ENCODE measurements at regions not wholly inside any gene's neighbourhood (a gene's known extent, or its start where the extent isn't known, plus 50 kb on each side); places are given as distances from the start of the nearest gene placed in this dataset.
"Not testable (repeated sequence)": the region's sequence is repeated elsewhere in the genome, so short reads cannot be mapped to it uniquely, and the experiment has no call there.

DNA sequence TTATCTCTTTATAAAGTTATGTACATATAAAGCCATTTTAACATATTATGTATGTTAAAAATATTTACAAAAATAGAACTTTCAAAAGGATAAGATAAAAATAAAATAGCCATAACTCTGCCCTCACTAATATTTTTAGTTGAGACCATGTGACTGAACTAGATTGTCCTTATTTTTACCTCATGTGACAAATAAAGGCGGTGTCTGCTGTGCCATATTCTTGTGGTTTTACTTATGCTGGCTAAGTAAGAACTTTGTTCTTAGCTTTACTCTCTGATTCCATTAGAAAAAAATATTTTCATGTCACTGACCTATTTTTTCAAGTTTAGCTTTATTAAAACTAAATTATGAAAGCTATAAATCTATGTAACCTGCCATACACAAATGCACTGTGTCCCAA, 135.6 kb upstream of the TSC22D1 start:
- no peak for TF ChIP-seq RAD21 (IDR thresholded peaks at IDR 0.05)
- no peak for TF ChIP-seq ZBTB33 (IDR thresholded peaks at IDR 0.05)
- TF ChIP-seq HNF4G (IDR thresholded peaks at IDR 0.05) = no peak
- TF ChIP-seq SP1 (IDR thresholded peaks at IDR 0.05) = no peak
- no peak for TF ChIP-seq JUND (IDR thresholded peaks at IDR 0.05)
- TF ChIP-seq EGR1 (IDR thresholded peaks at IDR 0.05; ENCODE audit: low read depth in 2 of 2) = no peak
- Histone ChIP-seq H3K4me1 (ENCODE audit: control insufficient read depth in 4 of 4, insufficient read depth in 4 of 4, low read length in 3 of 4) (no peaks in the 10 kb centered on the region), H3K36me3 (ENCODE audit: control insufficient read depth in 4 of 4, insufficient read depth in 3 of 4, low read depth in 1 of 4, low read length in 3 of 4) (no peaks in the 10 kb centered on the region), H3K27ac (ENCODE audit: low read depth in 1 of 2, low read length in 2 of 2) (no peak overlapping the region), H3K4me3 (ENCODE audit: low read depth in 1 of 3, low read length in 3 of 3) (no peak overlapping the region), H3K27me3 (ENCODE audit: control insufficient read depth in 4 of 4, insufficient read depth in 4 of 4, low read length in 3 of 4) (no peaks in the 10 kb centered on the region), H3K9ac (ENCODE audit: low read depth in 1 of 2, low read length in 2 of 2) (no peak overlapping the region), H3K9me3 (ENCODE audit: control insufficient read depth in 4 of 4, low read length in 3 of 4) (peaks cover 0 to 2% (median under 1%) of the 10 kb centered on the region in 4 donors)
- no peak for DNase-seq (ENCODE audit: low spot score)
- WGBS = 95% methylated on average over 1 of the region's 1 CpG

GRCh38 chr13:44710576-44710975, 134.4 kb upstream of the TSC22D1 start:
- WGBS = 76% methylated on average over 2 of the region's 2 CpGs
- no peak for DNase-seq (ENCODE audit: low spot score)
- H3K27ac ChIP-seq (ENCODE audit: low read depth in 1 of 2, low read length in 2 of 2) = no peak overlapping the region
- no peak overlapping the region for H3K9ac ChIP-seq (ENCODE audit: low read depth in 1 of 2, low read length in 2 of 2)
- H3K4me1 ChIP-seq (ENCODE audit: control insufficient read depth in 4 of 4, insufficient read depth in 4 of 4, low read length in 3 of 4) = no peaks in the 10 kb centered on the region
- no peaks in the 10 kb centered on the region for H3K36me3 ChIP-seq (ENCODE audit: control insufficient read depth in 4 of 4, insufficient read depth in 3 of 4, low read depth in 1 of 4, low read length in 3 of 4)
- H3K9me3 ChIP-seq (ENCODE audit: control insufficient read depth in 4 of 4, low read length in 3 of 4) = peaks cover 0 to 2% (median under 1%) of the 10 kb centered on the region in 4 donors
- H3K27me3 ChIP-seq (ENCODE audit: control insufficient read depth in 4 of 4, insufficient read depth in 4 of 4, low read length in 3 of 4) = no peaks in the 10 kb centered on the region
- H3K4me3 ChIP-seq (ENCODE audit: low read depth in 1 of 3, low read length in 3 of 3) = no peak overlapping the region
- no peak for TF ChIP-seq HNF4G (IDR thresholded peaks at IDR 0.05)
- TF ChIP-seq ZBTB33 (IDR thresholded peaks at IDR 0.05) = no peak
- TF ChIP-seq, protein P1, sequence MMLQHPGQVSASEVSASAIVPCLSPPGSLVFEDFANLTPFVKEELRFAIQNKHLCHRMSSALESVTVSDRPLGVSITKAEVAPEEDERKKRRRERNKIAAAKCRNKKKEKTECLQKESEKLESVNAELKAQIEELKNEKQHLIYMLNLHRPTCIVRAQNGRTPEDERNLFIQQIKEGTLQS (IDR thresholded peaks at IDR 0.05) = no peak
- no peak for TF ChIP-seq NR2F2 (IDR thresholded peaks at IDR 0.05)

DNA sequence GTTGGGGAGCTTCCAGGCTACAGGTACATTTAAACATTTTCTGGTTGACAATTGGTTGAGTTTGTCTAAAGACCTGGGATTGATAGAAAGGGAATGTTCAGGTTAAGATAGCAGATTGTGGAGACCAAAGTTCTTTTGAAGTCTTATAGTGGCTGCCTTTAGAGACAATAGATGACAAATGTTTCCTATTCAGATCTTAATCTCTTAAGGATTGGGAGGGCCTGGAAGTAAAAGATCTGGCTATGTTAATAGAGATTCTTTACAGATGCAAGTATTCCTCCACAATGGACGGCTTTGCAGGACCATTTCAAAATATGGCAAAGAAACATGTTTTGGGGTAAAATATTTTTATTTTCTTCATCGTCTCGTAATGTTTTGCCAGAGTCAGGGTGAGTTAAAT, 128.7 kb upstream of the TSC22D1 start:
- not testable (repeated sequence) for H3K9ac ChIP-seq (ENCODE audit: low read depth in 1 of 2, low read length in 2 of 2); H3K9me3 ChIP-seq (ENCODE audit: control insufficient read depth in 4 of 4, low read length in 3 of 4); H3K27me3 ChIP-seq (ENCODE audit: control insufficient read depth in 4 of 4, insufficient read depth in 4 of 4, low read length in 3 of 4); H3K4me1 ChIP-seq (ENCODE audit: control insufficient read depth in 4 of 4, insufficient read depth in 4 of 4, low read length in 3 of 4); H3K4me3 ChIP-seq (ENCODE audit: low read depth in 1 of 3, low read length in 3 of 3); H3K36me3 ChIP-seq (ENCODE audit: control insufficient read depth in 4 of 4, insufficient read depth in 3 of 4, low read depth in 1 of 4, low read length in 3 of 4); H3K27ac ChIP-seq (ENCODE audit: low read depth in 1 of 2, low read length in 2 of 2); DNase-seq (ENCODE audit: low spot score)
- WGBS = 89% methylated on average over 3 of the region's 3 CpGs

DNA sequence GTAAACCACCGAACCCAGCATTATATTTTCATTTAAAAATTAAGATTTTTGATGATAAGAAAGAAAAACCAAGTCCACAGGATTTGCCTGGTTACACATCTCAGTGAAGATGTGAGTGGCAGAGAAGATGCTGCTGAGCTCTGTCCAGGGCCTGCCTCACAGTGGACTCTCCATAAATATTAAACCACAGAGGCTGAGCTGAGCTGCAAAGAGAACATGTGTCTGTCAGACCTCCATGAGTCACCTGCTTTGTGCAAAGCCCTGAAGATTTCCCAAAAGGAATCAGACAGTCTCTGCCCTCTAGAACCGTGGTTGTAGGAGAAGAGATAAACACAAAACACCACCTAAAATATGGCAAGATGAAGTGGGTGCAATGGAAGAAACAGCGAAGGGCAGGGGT, 127.2 kb upstream of the TSC22D1 start:
- Histone ChIP-seq H3K9me3 (ENCODE audit: control insufficient read depth in 4 of 4, low read length in 3 of 4) (peaks cover 0 to 2% (median under 1%) of the 10 kb centered on the region in 4 donors), H3K27me3 (ENCODE audit: control insufficient read depth in 4 of 4, insufficient read depth in 4 of 4, low read length in 3 of 4) (peaks cover 0 to 2% (median 0%) of the 10 kb centered on the region in 4 donors), H3K9ac (ENCODE audit: low read depth in 1 of 2, low read length in 2 of 2) (no peak overlapping the region), H3K4me1 (ENCODE audit: control insufficient read depth in 4 of 4, insufficient read depth in 4 of 4, low read length in 3 of 4) (no peaks in the 10 kb centered on the region), H3K36me3 (ENCODE audit: control insufficient read depth in 4 of 4, insufficient read depth in 3 of 4, low read depth in 1 of 4, low read length in 3 of 4) (no peaks in the 10 kb centered on the region), H3K4me3 (ENCODE audit: low read depth in 1 of 3, low read length in 3 of 3) (no peak overlapping the region), H3K27ac (ENCODE audit: low read depth in 1 of 2, low read length in 2 of 2) (no peak overlapping the region)
- no peak for DNase-seq (ENCODE audit: low spot score)
- TF ChIP-seq FOXA2 (IDR thresholded peaks at IDR 0.05) (no peak), NR2F2 (IDR thresholded peaks at IDR 0.05) (no peak), HNF4G (IDR thresholded peaks at IDR 0.05) (no peak), TAF1 (conservative IDR thresholded peaks at IDR 0.05) (no peak), FOXA1 (IDR thresholded peaks at IDR 0.05) (no peak), GABPA (IDR thresholded peaks at IDR 0.05 in 1 of 2, conservative IDR thresholded peaks at IDR 0.05 in 1 of 2) (no peak)
- 79% methylated on average over 3 of the region's 3 CpGs for WGBS

Data from liver (tissue), 7 donors.